HepG2 (cell line): ENCODE measurements at regions not wholly inside any gene's neighbourhood (a gene's known extent, or its start where the extent isn't known, plus 50 kb on each side); places are given as distances from the start of the nearest gene placed in this dataset.

Experiments used
- ARHGAP35 ChIP-seq: sonication (generic); formaldehyde crosslinking; IDR thresholded peaks from 2 replicates; pipeline ENCODE4 v1.9.0; 2022; ENCODE audit warnings: mild to moderate bottlenecking, inconsistent platforms, moderate library complexity, missing genetic modification reagents, borderline replicate concordance
- ATF3 ChIP-seq: sonication (generic); formaldehyde crosslinking; IDR thresholded peaks from 2 replicates; pipeline ENCODE4 v1.4.0; 2020; ENCODE audit warnings: missing genetic modification reagents
- CTCF ChIP-seq: sonication (generic); formaldehyde crosslinking; IDR thresholded peaks from 2 replicates; pipeline ENCODE4 v1.5.0; 2020; ENCODE audit warnings: mild to moderate bottlenecking, missing genetic modification reagents, moderate library complexity
- EZH2 ChIP-seq: conservative IDR thresholded peaks from 2 replicates; pipeline ENCODE4 v1.6.1; 2012; ENCODE audit warnings: mild to moderate bottlenecking, low read depth, low read length, moderate library complexity
- HMG20A ChIP-seq: IDR thresholded peaks from 2 replicates; pipeline ENCODE4 v1.6.1; 2016; ENCODE audit warnings: borderline replicate concordance
- TAF15 ChIP-seq: fragments of 200-400 bp; formaldehyde crosslinking; IDR thresholded peaks from one replicate; pipeline ENCODE4 v1.6.1; 2018; ENCODE audit warnings: mild to moderate bottlenecking, low read depth, low read length; ENCODE audit not compliant: poor library complexity, severe bottlenecking
- TBP ChIP-seq: sonication (generic); formaldehyde crosslinking; IDR thresholded peaks from 2 replicates; pipeline ENCODE4 v1.5.0; 2020; ENCODE audit warnings: missing genetic modification reagents
- TFE3 ChIP-seq: IDR thresholded peaks from 2 replicates; pipeline ENCODE4 v1.6.1; 2016
- ZFP36 ChIP-seq: fragments of 150-350 bp; IDR thresholded peaks from 2 replicates; pipeline ENCODE4 v1.6.1; 2018; ENCODE audit warnings: borderline replicate concordance, low read length, low read depth; ENCODE audit not compliant: partially characterized antibody
- ZNF317 ChIP-seq: sonication (generic); formaldehyde crosslinking; IDR thresholded peaks from 2 replicates; pipeline ENCODE4 v1.5.0; 2020; ENCODE audit warnings: mild to moderate bottlenecking, missing genetic modification reagents
- ZNF326 ChIP-seq: sonication (generic); formaldehyde crosslinking; IDR thresholded peaks from 2 replicates; pipeline ENCODE4 v1.4.0; 2020; ENCODE audit warnings: missing genetic modification reagents, borderline replicate concordance

- TF ChIP-seq HMG20A (CRISPR knock-in tag) (no peak), ZNF326 (CRISPR knock-in tag) (no peak), TAF15 (no peak), ARHGAP35 (CRISPR knock-in tag) (no peak), ZNF317 (no peak), CTCF (CRISPR knock-in tag) (no peak), ATF3 (no peak), TBP (CRISPR knock-in tag) (no peak), ZFP36 (no peak), EZH2 (no peak), TFE3 (no peak)
Observed at GRCh38 chr3:150146991-150147761, 176.5 kb upstream of the PFN2 start.
